Mammary epithelial cell (primary cell): ENCODE measurements at regions not wholly inside any gene's neighbourhood (a gene's known extent, or its start where the extent isn't known, plus 50 kb on each side); places are given as distances from the start of the nearest gene placed in this dataset.

Source experiments
- CTCF ChIP-seq, 2 donors: IDR thresholded peaks in 1 of 2; conservative IDR thresholded peaks in 1 of 2; 2 replicates each; pipeline ENCODE4 v1.5.1; 2011 to 2012; ENCODE audit warnings: inconsistent platforms in 2 of 2, low read length in 2 of 2, mild to moderate bottlenecking in 2 of 2, control low read depth in 1 of 2, low read depth in 1 of 2; ENCODE audit not compliant: insufficient read depth in 1 of 2; ENCODE audit errors: extremely low read depth in 1 of 2
- EZH2 ChIP-seq: IDR thresholded peaks from 2 replicates; pipeline ENCODE4 v1.6.1; 2012; ENCODE audit warnings: low read length, inconsistent platforms, borderline replicate concordance

- TF ChIP-seq CTCF (conservative IDR thresholded peaks at IDR 0.05 in 1 of 2, IDR thresholded peaks at IDR 0.05 in 1 of 2; ENCODE audit: extremely low read depth in 1 of 2, insufficient read depth in 1 of 2, low read depth in 1 of 2, low read length in 2 of 2) (peak; percentile 19 to 38), EZH2 (no peak)
Measured at GRCh38 chr14:65359503-65359902, 53.0 kb upstream of the FUT8 start.
